ENCODE measurements at regions not wholly inside any gene's neighbourhood (a gene's known extent, or its start where the extent isn't known, plus 50 kb on each side); places are given as distances from the start of the nearest gene placed in this dataset.

GRCh38 chr2:180722551-180723239, 257.7 kb upstream of the UBE2E3 start:
- ATAC-seq (replicated peaks in 1 of 4) = no peak
- Mint-ChIP-seq H3K27me3 (peaks cover 5 to 14% of the 10 kb centered on the region in 2 donors), H3K4me1 (no peaks in the 10 kb centered on the region), H3K36me3 (no peaks in the 10 kb centered on the region), H3K9me3 (no peaks in the 10 kb centered on the region), H3K27ac (no peak overlapping the region), H3K4me3 (no peak overlapping the region)
- peaks cover 0 to 3% of the 10 kb centered on the region in 2 experiments for H3K27me3 ChIP-seq (replicated peaks in 1 of 2; ENCODE audit: control insufficient read depth in 2 of 2, extremely low read depth in 1 of 2, insufficient read depth in 2 of 2, low read length in 1 of 2)
- no peaks in the 10 kb centered on the region for H3K36me3 ChIP-seq (ENCODE audit: control insufficient read depth in 2 of 2, extremely low read depth in 1 of 2, insufficient read depth in 1 of 2, low read length in 1 of 2)
- H3K4me3 ChIP-seq (ENCODE audit: control insufficient read depth in 1 of 2, extremely low read depth in 1 of 2, low read length in 1 of 2) = no peak overlapping the region
- DNase-seq = no peak
- 50% methylated on average over 1 of the region's 2 CpGs for WGBS (ENCODE audit: insufficient coverage)
- CTCF ChIA-PET = no interaction called here
- H3K27ac ChIP-seq (ENCODE audit: low read length) = no peak overlapping the region
- no peaks in the 10 kb centered on the region for H3K9me3 ChIP-seq
- H3K4me1 ChIP-seq (ENCODE audit: control insufficient read depth in 1 of 2, extremely low read depth in 1 of 2, insufficient read depth in 2 of 2, low read length in 2 of 2) = no peaks in the 10 kb centered on the region
- POLR2A ChIA-PET = no interaction called here

- ChIA-PET CTCF (no interaction called here), POLR2A (no interaction called here)
- Mint-ChIP-seq H3K27ac (no peak overlapping the region), H3K27me3 (peaks cover 1 to 10% of the 10 kb centered on the region in 2 donors), H3K9me3 (no peaks in the 10 kb centered on the region), H3K36me3 (no peaks in the 10 kb centered on the region), H3K4me3 (no peak overlapping the region), H3K4me1 (no peaks in the 10 kb centered on the region)
- no peaks in the 10 kb centered on the region for H3K36me3 ChIP-seq (ENCODE audit: control insufficient read depth in 2 of 2, extremely low read depth in 1 of 2, insufficient read depth in 1 of 2, low read length in 1 of 2)
- DNase-seq = no peak
- H3K9me3 ChIP-seq = no peaks in the 10 kb centered on the region
- H3K4me1 ChIP-seq (ENCODE audit: control insufficient read depth in 1 of 2, extremely low read depth in 1 of 2, insufficient read depth in 2 of 2, low read length in 2 of 2) = no peaks in the 10 kb centered on the region
- no peak for ATAC-seq (replicated peaks in 1 of 4)
- no peak overlapping the region for H3K27ac ChIP-seq (ENCODE audit: low read length)
- no CpG with 5 or more reads among the region's 1 CpG for WGBS (ENCODE audit: insufficient coverage)
- no peak overlapping the region for H3K4me3 ChIP-seq (ENCODE audit: control insufficient read depth in 1 of 2, extremely low read depth in 1 of 2, low read length in 1 of 2)
- H3K27me3 ChIP-seq (replicated peaks in 1 of 2; ENCODE audit: control insufficient read depth in 2 of 2, extremely low read depth in 1 of 2, insufficient read depth in 2 of 2, low read length in 1 of 2) = peaks cover 0 to 3% of the 10 kb centered on the region in 2 experiments
Measured at GRCh38 chr2:180720829-180721228, 259.6 kb upstream of the UBE2E3 start.

- H3K27me3 Mint-ChIP-seq = peaks cover 4 to 15% of the 10 kb centered on the region in 2 donors
- no peak for DNase-seq
- H3K4me3 Mint-ChIP-seq = no peak overlapping the region
- H3K27ac Mint-ChIP-seq = no peak overlapping the region
- Histone ChIP-seq H3K4me1 (ENCODE audit: control insufficient read depth in 1 of 2, extremely low read depth in 1 of 2, insufficient read depth in 2 of 2, low read length in 2 of 2) (no peaks in the 10 kb centered on the region), H3K36me3 (ENCODE audit: control insufficient read depth in 2 of 2, extremely low read depth in 1 of 2, insufficient read depth in 1 of 2, low read length in 1 of 2) (no peaks in the 10 kb centered on the region), H3K4me3 (ENCODE audit: control insufficient read depth in 1 of 2, extremely low read depth in 1 of 2, low read length in 1 of 2) (no peak overlapping the region), H3K27me3 (replicated peaks in 1 of 2; ENCODE audit: control insufficient read depth in 2 of 2, extremely low read depth in 1 of 2, insufficient read depth in 2 of 2, low read length in 1 of 2) (peaks cover 0 to 3% of the 10 kb centered on the region in 2 experiments), H3K9me3 (no peaks in the 10 kb centered on the region), H3K27ac (ENCODE audit: low read length) (no peak overlapping the region)
- WGBS (ENCODE audit: insufficient coverage) = no CpG with 5 or more reads among the region's 3 CpGs
- H3K9me3 Mint-ChIP-seq = peaks cover 0 to 3% (median 2%) of the 10 kb centered on the region in 3 donors
- H3K36me3 Mint-ChIP-seq = no peaks in the 10 kb centered on the region
- no peak for ATAC-seq (replicated peaks in 1 of 4)
- ChIA-PET CTCF (no interaction called here), POLR2A (no interaction called here)
- no peaks in the 10 kb centered on the region for H3K4me1 Mint-ChIP-seq
Measured at GRCh38 chr2:180717588-180717987, 262.8 kb upstream of the UBE2E3 start.

GRCh38 chr2:180716186-180717180, 263.9 kb upstream of the UBE2E3 start:
- Histone ChIP-seq H3K4me1 (ENCODE audit: control insufficient read depth in 1 of 2, extremely low read depth in 1 of 2, insufficient read depth in 2 of 2, low read length in 2 of 2) (no peaks in the 10 kb centered on the region), H3K27ac (ENCODE audit: low read length) (no peak overlapping the region), H3K27me3 (replicated peaks in 1 of 2; ENCODE audit: control insufficient read depth in 2 of 2, extremely low read depth in 1 of 2, insufficient read depth in 2 of 2, low read length in 1 of 2) (peaks cover 0 to 3% of the 10 kb centered on the region in 2 experiments), H3K9me3 (no peaks in the 10 kb centered on the region), H3K4me3 (ENCODE audit: control insufficient read depth in 1 of 2, extremely low read depth in 1 of 2, low read length in 1 of 2) (no peak overlapping the region), H3K36me3 (ENCODE audit: control insufficient read depth in 2 of 2, extremely low read depth in 1 of 2, insufficient read depth in 1 of 2, low read length in 1 of 2) (no peaks in the 10 kb centered on the region)
- Mint-ChIP-seq H3K27ac (no peak overlapping the region), H3K4me3 (no peak overlapping the region), H3K36me3 (no peaks in the 10 kb centered on the region), H3K27me3 (peaks cover 4 to 20% of the 10 kb centered on the region in 2 donors), H3K4me1 (no peaks in the 10 kb centered on the region), H3K9me3 (peaks cover 0 to 3% (median 2%) of the 10 kb centered on the region in 3 donors)
- ChIA-PET POLR2A (no interaction called here), CTCF (no interaction called here)
- DNase-seq (no peak), ATAC-seq (replicated peaks in 1 of 4) (no peak)
- 75% methylated on average over 1 of the region's 4 CpGs for WGBS (ENCODE audit: insufficient coverage)

GRCh38 chr2:180715044-180715443, 265.4 kb upstream of the UBE2E3 start:
- Histone ChIP-seq H3K4me3 (ENCODE audit: control insufficient read depth in 1 of 2, extremely low read depth in 1 of 2, low read length in 1 of 2) (no peak overlapping the region), H3K36me3 (ENCODE audit: control insufficient read depth in 2 of 2, extremely low read depth in 1 of 2, insufficient read depth in 1 of 2, low read length in 1 of 2) (no peaks in the 10 kb centered on the region), H3K9me3 (no peaks in the 10 kb centered on the region), H3K4me1 (ENCODE audit: control insufficient read depth in 1 of 2, extremely low read depth in 1 of 2, insufficient read depth in 2 of 2, low read length in 2 of 2) (no peaks in the 10 kb centered on the region), H3K27ac (ENCODE audit: low read length) (no peak overlapping the region), H3K27me3 (replicated peaks in 1 of 2; ENCODE audit: control insufficient read depth in 2 of 2, extremely low read depth in 1 of 2, insufficient read depth in 2 of 2, low read length in 1 of 2) (no peaks in the 10 kb centered on the region)
- Mint-ChIP-seq H3K27me3 (peaks cover 3 to 13% of the 10 kb centered on the region in 2 donors), H3K4me1 (no peaks in the 10 kb centered on the region), H3K36me3 (no peaks in the 10 kb centered on the region), H3K4me3 (no peak overlapping the region), H3K27ac (no peak overlapping the region), H3K9me3 (peaks cover 0 to 3% (median 2%) of the 10 kb centered on the region in 3 donors)
- DNase-seq = no peak
- no peak for ATAC-seq (replicated peaks in 1 of 4)
- no CpG with 5 or more reads among the region's 1 CpG for WGBS (ENCODE audit: insufficient coverage)
- ChIA-PET POLR2A (no interaction called here), CTCF (no interaction called here)

DNA sequence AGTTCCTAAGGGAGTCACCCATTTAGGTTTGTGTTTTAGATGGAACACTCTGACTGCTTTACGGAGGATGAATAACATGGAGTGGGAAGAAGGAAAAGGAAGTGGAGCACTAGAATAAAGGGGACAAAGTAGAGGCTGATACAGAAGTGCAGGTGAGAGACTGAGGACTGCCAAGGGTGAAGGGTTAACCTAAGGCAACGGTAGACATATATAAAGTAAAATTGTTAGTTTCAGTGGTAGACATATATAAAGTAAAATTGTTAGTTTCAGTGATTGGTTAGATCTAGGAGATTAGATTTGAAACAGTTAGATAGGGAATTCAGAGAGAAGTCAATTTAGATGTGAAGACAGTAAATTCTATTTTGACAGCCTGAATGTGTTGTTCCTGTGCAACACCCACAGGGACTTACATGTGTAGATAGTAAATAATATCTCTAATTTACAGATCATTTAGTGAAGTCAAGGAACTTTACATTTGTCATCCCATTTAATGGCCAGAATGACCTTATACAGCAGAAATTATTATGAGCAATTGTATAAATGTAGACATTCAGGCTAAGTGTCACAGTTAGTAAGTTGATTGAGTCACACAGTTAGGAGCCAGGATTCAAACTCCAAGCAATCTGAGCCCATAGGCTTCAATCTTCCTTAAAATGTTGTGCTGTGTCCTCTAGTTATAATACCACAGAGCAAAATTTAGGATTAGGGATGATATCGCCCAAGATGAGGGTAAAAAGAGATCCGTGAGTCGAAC, 270.8 kb upstream of the UBE2E3 start:
- ATAC-seq (replicated peaks in 1 of 4) (no peak), DNase-seq (no peak)
- 90% methylated on average over 2 of the region's 5 CpGs for WGBS (ENCODE audit: insufficient coverage)
- POLR2A ChIA-PET = interaction anchor here in 1 of 2 donors (0.7 kb wide), 1 partner anchor 201 kb away, joined by 3 read pairs; no protein-coding TSS in a partner anchor
- Mint-ChIP-seq H3K36me3 (no peaks in the 10 kb centered on the region), H3K9me3 (peaks cover 0 to 3% (median 2%) of the 10 kb centered on the region in 3 donors), H3K4me1 (no peaks in the 10 kb centered on the region), H3K27ac (no peak overlapping the region), H3K27me3 (peaks cover 2 to 17% of the 10 kb centered on the region in 2 donors), H3K4me3 (no peak overlapping the region)
- Histone ChIP-seq H3K4me3 (ENCODE audit: control insufficient read depth in 1 of 2, extremely low read depth in 1 of 2, low read length in 1 of 2) (no peak overlapping the region), H3K9me3 (no peaks in the 10 kb centered on the region), H3K27me3 (replicated peaks in 1 of 2; ENCODE audit: control insufficient read depth in 2 of 2, extremely low read depth in 1 of 2, insufficient read depth in 2 of 2, low read length in 1 of 2) (no peaks in the 10 kb centered on the region), H3K4me1 (ENCODE audit: control insufficient read depth in 1 of 2, extremely low read depth in 1 of 2, insufficient read depth in 2 of 2, low read length in 2 of 2) (no peaks in the 10 kb centered on the region), H3K27ac (ENCODE audit: low read length) (no peak overlapping the region), H3K36me3 (ENCODE audit: control insufficient read depth in 2 of 2, extremely low read depth in 1 of 2, insufficient read depth in 1 of 2, low read length in 1 of 2) (no peaks in the 10 kb centered on the region)
- CTCF ChIA-PET = no interaction called here
